DLD1 (cell line): ENCODE measurements at regions not wholly inside any gene's neighbourhood (a gene's known extent, or its start where the extent isn't known, plus 50 kb on each side); places are given as distances from the start of the nearest gene placed in this dataset.
"Not testable (repeated sequence)": the region's sequence is repeated elsewhere in the genome, so short reads cannot be mapped to it uniquely, and the experiment has no call there.

Source experiments
- in situ Hi-C: cut with HindIII; loops from 2 replicates; pipeline ENCODE4 v1.10.0; 2017; ENCODE audit warnings: low sequenced_read_pairs

- in situ Hi-C loops = no loop called here
These were observed 334.5 kb upstream of the CDH2 start for GRCh38 chr18:28511413-28511821.

GRCh38 chr18:28510210-28510609, 333.3 kb upstream of the CDH2 start:
- in situ Hi-C loops = no loop called here

- in situ Hi-C loops = no loop called here
These were observed 327.1 kb upstream of the CDH2 start for GRCh38 chr18:28504066-28504465.

- in situ Hi-C loops = no loop called here
These were observed 317.2 kb upstream of the CDH2 start for GRCh38 chr18:28494151-28494550.

- in situ Hi-C loops = no loop called here
These were observed 309.0 kb upstream of the CDH2 start for GRCh38 chr18:28485918-28486317.

GRCh38 chr18:28485210-28485801, 308.4 kb upstream of the CDH2 start:
- in situ Hi-C loops = no loop called here

GRCh38 chr18:28478531-28478930, 301.6 kb upstream of the CDH2 start:
- in situ Hi-C loops = no loop called here

- in situ Hi-C loops = no loop called here
These were observed 299.4 kb upstream of the CDH2 start for GRCh38 chr18:28476302-28476701.

- in situ Hi-C loops = no loop called here
These were observed 293.0 kb upstream of the CDH2 start for GRCh38 chr18:28469946-28470345.

- in situ Hi-C loops = no loop called here
These were observed 292.0 kb upstream of the CDH2 start for GRCh38 chr18:28468901-28469300.

- in situ Hi-C loops = no loop called here
These were observed 289.3 kb upstream of the CDH2 start for GRCh38 chr18:28466204-28466603.

- in situ Hi-C loops = no loop called here
These were observed 282.7 kb upstream of the CDH2 start for GRCh38 chr18:28459587-28459986.

GRCh38 chr18:28458751-28459150, 281.8 kb upstream of the CDH2 start:
- in situ Hi-C loops = no loop called here

GRCh38 chr18:28457784-28458183, 280.9 kb upstream of the CDH2 start:
- in situ Hi-C loops = no loop called here

- in situ Hi-C loops = no loop called here
These were observed 279.0 kb upstream of the CDH2 start for GRCh38 chr18:28455971-28456370.

GRCh38 chr18:28439870-28440269, 262.9 kb upstream of the CDH2 start:
- in situ Hi-C loops = no loop called here

- in situ Hi-C loops = no loop called here
These were observed 261.5 kb upstream of the CDH2 start for GRCh38 chr18:28438381-28438780.

- in situ Hi-C loops = no loop called here
These were observed 255.4 kb upstream of the CDH2 start for GRCh38 chr18:28432339-28432738.

GRCh38 chr18:28425886-28426285, 249.0 kb upstream of the CDH2 start:
- in situ Hi-C loops = no loop called here

GRCh38 chr18:28422577-28422976, 245.6 kb upstream of the CDH2 start:
- in situ Hi-C loops = no loop called here

GRCh38 chr18:28421950-28422349, 245.0 kb upstream of the CDH2 start:
- in situ Hi-C loops = not testable (repeated sequence)

- in situ Hi-C loops = no loop called here
These were observed 235.6 kb upstream of the CDH2 start for GRCh38 chr18:28412521-28412920.

GRCh38 chr18:28411806-28412205, 234.9 kb upstream of the CDH2 start:
- in situ Hi-C loops = no loop called here
